ENCODE measurements at regions not wholly inside any gene's neighbourhood (a gene's known extent, or its start where the extent isn't known, plus 50 kb on each side); places are given as distances from the start of the nearest gene placed in this dataset.

DNA sequence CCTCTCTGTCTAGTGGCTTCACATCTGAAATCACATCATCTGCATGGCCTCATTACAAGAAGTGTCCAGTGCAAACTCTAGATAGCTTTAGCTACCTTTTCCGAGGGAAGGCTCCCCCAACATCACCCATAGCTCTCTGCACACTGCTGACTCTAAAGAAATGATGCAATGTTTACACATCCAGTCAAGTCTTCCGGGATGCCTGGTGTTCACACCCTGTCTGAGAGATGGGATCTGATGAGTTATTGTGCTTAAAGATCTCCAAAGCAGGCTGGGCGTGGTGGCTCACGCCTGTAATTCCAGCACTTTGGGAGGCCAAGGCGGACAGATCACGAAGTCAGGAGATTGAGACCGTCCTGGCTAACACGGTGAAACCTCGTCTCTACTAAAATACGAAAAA lies 404.6 kb upstream of the IRAK1BP1 start:
- Histone ChIP-seq H3K27ac (no peak overlapping the region), H3K79me2 (ENCODE audit: insufficient read depth, low read depth) (no peaks in the 10 kb centered on the region), H4K20me1 (ENCODE audit: insufficient read depth) (no peaks in the 10 kb centered on the region), H3K4me2 (no peak overlapping the region), H3K4me1 (ENCODE audit: low read depth, poor library complexity, severe bottlenecking) (no peaks in the 10 kb centered on the region), H3K36me3 (ENCODE audit: insufficient read depth) (no peaks in the 10 kb centered on the region), H3K9ac (no peak overlapping the region), H2AFZ (ENCODE audit: low read depth) (no peak overlapping the region), H3K27me3 (ENCODE audit: insufficient read depth, low read depth) (no peaks in the 10 kb centered on the region), H3K4me3 (IDR thresholded peaks at IDR 0.05; ENCODE audit: insufficient read depth, low read depth, low read length) (no peak overlapping the region)
- no peak for TF ChIP-seq CTCF (conservative IDR thresholded peaks at IDR 0.05; ENCODE audit: low read depth, low read length)

DNA sequence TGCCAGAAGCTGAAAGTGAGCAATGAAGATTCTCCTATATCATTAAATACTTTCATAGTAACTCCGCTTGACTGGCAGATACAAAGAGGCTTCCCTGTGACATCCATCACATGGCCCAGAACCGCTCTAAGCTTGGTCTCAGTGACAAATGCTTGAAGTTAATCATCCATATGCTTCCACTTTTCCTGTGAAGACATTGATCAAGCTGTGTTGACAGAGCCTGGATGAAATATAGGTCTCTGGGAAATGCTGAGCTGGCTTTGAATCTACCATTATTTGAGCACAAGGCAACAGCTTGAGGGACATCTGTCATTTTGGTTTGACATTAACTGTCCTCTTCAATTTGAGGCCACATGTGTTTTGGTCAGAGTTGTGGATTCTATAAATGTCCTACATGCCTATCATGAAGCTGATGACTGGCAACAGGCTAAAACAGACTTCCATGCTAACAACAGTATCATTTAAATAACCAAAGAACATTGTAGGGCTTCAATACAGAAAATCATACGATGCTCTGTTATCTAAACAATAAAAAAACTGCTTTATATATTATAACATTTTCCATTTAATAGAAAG lies 402.2 kb upstream of the IRAK1BP1 start:
- H3K27ac ChIP-seq, result no peak overlapping the region
- H3K4me3 ChIP-seq (IDR thresholded peaks at IDR 0.05; ENCODE audit: insufficient read depth, low read depth, low read length), result no peak overlapping the region
- no peak overlapping the region for H3K4me2 ChIP-seq
- TF ChIP-seq CTCF (conservative IDR thresholded peaks at IDR 0.05; ENCODE audit: low read depth, low read length), result no peak
- no peaks in the 10 kb centered on the region for H3K27me3 ChIP-seq (ENCODE audit: insufficient read depth, low read depth)
- no peaks in the 10 kb centered on the region for H4K20me1 ChIP-seq (ENCODE audit: insufficient read depth)
- no peak overlapping the region for H2AFZ ChIP-seq (ENCODE audit: low read depth)
- H3K79me2 ChIP-seq (ENCODE audit: insufficient read depth, low read depth), result no peaks in the 10 kb centered on the region
- H3K4me1 ChIP-seq (ENCODE audit: low read depth, poor library complexity, severe bottlenecking), result no peaks in the 10 kb centered on the region
- no peaks in the 10 kb centered on the region for H3K36me3 ChIP-seq (ENCODE audit: insufficient read depth)
- no peak overlapping the region for H3K9ac ChIP-seq

DNA sequence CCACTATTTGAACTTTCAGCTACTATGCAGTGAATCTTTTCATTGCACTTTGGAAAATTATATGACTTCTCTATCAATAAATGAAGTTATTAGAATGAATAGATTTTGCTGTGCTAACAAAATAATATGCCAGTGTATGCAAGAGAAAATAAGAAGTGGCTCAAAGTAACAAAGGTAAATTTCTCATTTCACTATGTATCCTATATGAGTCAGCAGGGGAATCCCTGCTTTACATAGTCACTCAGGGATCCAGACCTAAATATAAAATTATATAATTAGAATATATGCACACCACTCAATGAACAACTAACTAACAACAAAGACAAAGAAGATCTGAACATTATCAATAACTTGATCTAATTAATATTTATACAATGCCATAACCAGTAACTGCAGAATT lies 390.8 kb upstream of the IRAK1BP1 start:
- H3K4me1 ChIP-seq (ENCODE audit: low read depth, poor library complexity, severe bottlenecking), result peaks cover 12% of the 10 kb centered on the region
- H4K20me1 ChIP-seq (ENCODE audit: insufficient read depth), result no peaks in the 10 kb centered on the region
- TF ChIP-seq CTCF (conservative IDR thresholded peaks at IDR 0.05; ENCODE audit: low read depth, low read length), result no peak
- H3K4me3 ChIP-seq (IDR thresholded peaks at IDR 0.05; ENCODE audit: insufficient read depth, low read depth, low read length), result no peak overlapping the region
- no peaks in the 10 kb centered on the region for H3K79me2 ChIP-seq (ENCODE audit: insufficient read depth, low read depth)
- no peaks in the 10 kb centered on the region for H3K36me3 ChIP-seq (ENCODE audit: insufficient read depth)
- no peaks in the 10 kb centered on the region for H3K27me3 ChIP-seq (ENCODE audit: insufficient read depth, low read depth)
- H3K27ac ChIP-seq, result no peak overlapping the region
- 0 out of 2 replicates have a peak overlapping the region, but pooled peaks have one; percentile 9 for H3K4me2 ChIP-seq
- no peak overlapping the region for H2AFZ ChIP-seq (ENCODE audit: low read depth)
- no peak overlapping the region for H3K9ac ChIP-seq

DNA sequence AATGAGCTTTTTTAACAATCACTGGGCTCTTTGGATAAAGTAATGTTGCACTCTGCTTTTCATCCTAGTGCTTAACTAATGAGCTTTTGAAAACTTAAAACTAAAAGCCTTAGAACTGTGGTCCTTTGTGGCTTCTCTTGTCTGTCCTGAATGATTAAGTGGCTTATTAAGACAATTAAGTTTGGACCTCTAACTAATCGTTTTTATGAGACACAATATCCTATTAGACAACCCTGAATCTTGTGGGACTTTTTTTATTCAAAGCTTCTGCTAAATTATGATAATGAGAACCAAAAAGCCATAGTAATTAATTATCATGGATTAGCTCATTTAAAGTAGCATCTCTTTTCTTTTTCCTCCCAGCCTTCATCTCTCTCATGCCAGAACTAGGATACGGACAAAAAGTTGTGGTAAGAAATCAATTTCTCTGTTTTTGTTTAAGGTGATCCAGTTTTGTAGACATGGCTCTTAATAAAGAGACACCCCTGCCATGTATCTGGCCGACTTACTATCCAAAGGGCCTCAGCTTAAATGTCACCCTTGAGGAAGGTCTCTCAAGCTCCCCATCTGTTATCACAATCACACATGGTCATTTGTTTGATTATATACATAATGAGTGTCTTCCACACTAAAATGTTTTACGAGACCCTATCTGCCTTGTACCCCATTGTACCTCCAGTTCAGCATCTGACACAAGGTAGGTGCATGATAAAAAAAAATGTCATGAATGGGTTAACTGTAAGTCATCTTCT lies 384.4 kb upstream of the IRAK1BP1 start:
- no peaks in the 10 kb centered on the region for H4K20me1 ChIP-seq (ENCODE audit: insufficient read depth)
- H3K36me3 ChIP-seq (ENCODE audit: insufficient read depth), result no peaks in the 10 kb centered on the region
- TF ChIP-seq CTCF (conservative IDR thresholded peaks at IDR 0.05; ENCODE audit: low read depth, low read length), result no peak
- no peak overlapping the region for H2AFZ ChIP-seq (ENCODE audit: low read depth)
- no peak overlapping the region for H3K4me2 ChIP-seq
- no peaks in the 10 kb centered on the region for H3K4me1 ChIP-seq (ENCODE audit: low read depth, poor library complexity, severe bottlenecking)
- no peak overlapping the region for H3K9ac ChIP-seq
- no peaks in the 10 kb centered on the region for H3K27me3 ChIP-seq (ENCODE audit: insufficient read depth, low read depth)
- no peak overlapping the region for H3K27ac ChIP-seq
- H3K79me2 ChIP-seq (ENCODE audit: insufficient read depth, low read depth), result no peaks in the 10 kb centered on the region
- H3K4me3 ChIP-seq (IDR thresholded peaks at IDR 0.05; ENCODE audit: insufficient read depth, low read depth, low read length), result no peak overlapping the region

Measured in KMS-11 (cell line).